Activated T-cell treated with anti-CD3 and anti-CD28 coated beads, Interleukin-2, amount 50 U/mL, for 4 hours (primary cell): ENCODE measurements at regions not wholly inside any gene's neighbourhood (a gene's known extent, or its start where the extent isn't known, plus 50 kb on each side); places are given as distances from the start of the nearest gene placed in this dataset.
"Not testable (repeated sequence)": the region's sequence is repeated elsewhere in the genome, so short reads cannot be mapped to it uniquely, and the experiment has no call there.

Source experiments
- ATAC-seq, 2 donors: fragments of 200-7000 bp; cut with Tn5 transposase; one replicate each; pipeline ENCODE4 v1.10.0; 2021
- DNase-seq: peaks from one replicate; pipeline ENCODE4 v3.0.0-alpha.2; 2020
- H3K27me3 Mint-ChIP-seq: one replicate; pipeline ENCODE4 v1.8.0; 2021; ENCODE audit warnings: low read depth, mixed read lengths
- H3K36me3 Mint-ChIP-seq: one replicate; pipeline ENCODE4 v1.8.0; 2022; ENCODE audit warnings: mixed read lengths; ENCODE audit not compliant: insufficient read depth
- H3K4me1 Mint-ChIP-seq: one replicate; pipeline ENCODE4 v1.8.0; 2021; ENCODE audit warnings: low read depth, mixed read lengths
- H3K4me3 Mint-ChIP-seq: one replicate; pipeline ENCODE4 v1.8.0; 2021; ENCODE audit warnings: mild to moderate bottlenecking, moderate library complexity, mixed read lengths
- H3K9me3 Mint-ChIP-seq: one replicate; pipeline ENCODE4 v1.8.0; 2021; ENCODE audit warnings: mixed read lengths

GRCh38 chr6:84596488-84596887, 167.9 kb downstream of the TBX18 start:
- Mint-ChIP-seq H3K4me1 (no peaks in the 10 kb centered on the region), H3K27me3 (no peaks in the 10 kb centered on the region), H3K4me3 (no peak overlapping the region), H3K9me3 (no peaks in the 10 kb centered on the region), H3K36me3 (no peaks in the 10 kb centered on the region)
- ATAC-seq (no peak), DNase-seq (no peak)

GRCh38 chr6:84588697-84589080, 175.7 kb downstream of the TBX18 start:
- no peak overlapping the region for H3K4me3 Mint-ChIP-seq
- DNase-seq (no peak), ATAC-seq (no peak)
- H3K36me3 Mint-ChIP-seq: no peaks in the 10 kb centered on the region
- no peaks in the 10 kb centered on the region for H3K27me3 Mint-ChIP-seq
- H3K9me3 Mint-ChIP-seq: no peaks in the 10 kb centered on the region
- H3K4me1 Mint-ChIP-seq: no peaks in the 10 kb centered on the region

- not testable (repeated sequence) for DNase-seq, H3K27me3 Mint-ChIP-seq, H3K36me3 Mint-ChIP-seq, ATAC-seq, H3K9me3 Mint-ChIP-seq, H3K4me1 Mint-ChIP-seq
- peak overlapping the region; percentile 3 for H3K4me3 Mint-ChIP-seq
These were observed 176.3 kb downstream of the TBX18 start for GRCh38 chr6:84587994-84588696.

DNA sequence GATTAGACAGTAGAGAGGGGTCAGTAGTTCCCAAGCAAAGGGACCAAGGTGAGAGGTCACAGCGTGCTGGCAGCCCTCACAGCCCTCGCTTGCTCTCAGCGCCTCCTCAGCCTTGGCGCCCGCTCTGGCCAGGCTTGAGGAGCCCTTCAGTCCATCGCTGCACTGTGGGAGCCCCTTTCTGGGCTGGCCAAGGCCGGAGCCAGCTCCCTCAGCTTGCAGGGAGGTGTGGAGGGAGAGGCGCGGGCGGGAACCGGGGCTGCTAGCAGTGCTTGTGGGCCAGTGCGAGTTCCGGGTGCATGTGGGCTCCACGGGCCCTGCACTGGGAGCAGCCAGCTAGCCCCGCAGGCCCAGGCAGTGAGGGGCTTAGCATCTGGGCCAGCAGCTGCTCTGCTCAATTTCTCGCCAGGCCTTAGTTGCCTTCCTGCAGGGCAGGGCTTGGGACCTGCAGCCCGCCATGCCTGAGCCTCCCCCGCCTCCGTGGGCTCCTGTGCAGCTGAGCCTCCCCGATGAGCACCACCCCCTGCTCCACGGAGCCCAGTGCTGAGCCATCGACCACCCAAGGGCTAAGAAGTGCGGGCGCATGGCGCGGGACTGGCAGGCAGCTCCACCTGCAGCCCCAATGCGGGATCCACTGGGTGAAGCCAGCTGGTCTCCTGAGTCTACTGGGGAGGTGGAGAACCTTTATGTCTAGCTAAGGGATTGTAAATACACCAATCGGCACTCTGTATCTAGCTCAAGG, 177.0 kb downstream of the TBX18 start:
- H3K9me3 Mint-ChIP-seq, H3K4me1 Mint-ChIP-seq, H3K27me3 Mint-ChIP-seq, H3K36me3 Mint-ChIP-seq, ATAC-seq, DNase-seq, H3K4me3 Mint-ChIP-seq: not testable (repeated sequence)

DNA sequence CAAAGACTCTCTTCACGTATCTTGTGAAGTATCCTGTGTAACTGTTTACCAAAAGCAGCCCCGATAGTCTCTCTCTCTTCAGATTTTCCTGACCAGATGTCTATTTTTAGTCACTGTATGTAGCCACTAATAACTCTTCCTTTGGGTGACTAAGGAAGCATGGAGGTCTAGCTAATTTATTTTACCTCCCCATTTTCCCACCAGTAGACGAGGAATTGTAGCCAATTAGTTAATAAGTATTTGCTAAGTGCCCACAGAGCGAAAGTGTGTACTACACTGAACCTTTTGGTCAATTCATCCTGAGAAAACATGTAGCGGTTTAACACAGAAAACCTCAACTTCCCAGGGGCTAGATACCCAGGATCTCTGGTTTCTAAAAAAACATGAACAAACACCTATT, 180.6 kb downstream of the TBX18 start:
- H3K9me3 Mint-ChIP-seq: peaks cover 4% of the 10 kb centered on the region
- no peaks in the 10 kb centered on the region for H3K4me1 Mint-ChIP-seq
- no peak overlapping the region for H3K4me3 Mint-ChIP-seq
- H3K36me3 Mint-ChIP-seq: no peaks in the 10 kb centered on the region
- ATAC-seq: no peak
- DNase-seq: no peak
- H3K27me3 Mint-ChIP-seq: no peaks in the 10 kb centered on the region

- Mint-ChIP-seq H3K36me3 (no peaks in the 10 kb centered on the region), H3K27me3 (no peaks in the 10 kb centered on the region), H3K9me3 (peaks cover 4% of the 10 kb centered on the region), H3K4me3 (no peak overlapping the region), H3K4me1 (no peaks in the 10 kb centered on the region)
- no peak for DNase-seq
- no peak for ATAC-seq
These were observed 181.4 kb downstream of the TBX18 start for GRCh38 chr6:84582997-84583396.

DNA sequence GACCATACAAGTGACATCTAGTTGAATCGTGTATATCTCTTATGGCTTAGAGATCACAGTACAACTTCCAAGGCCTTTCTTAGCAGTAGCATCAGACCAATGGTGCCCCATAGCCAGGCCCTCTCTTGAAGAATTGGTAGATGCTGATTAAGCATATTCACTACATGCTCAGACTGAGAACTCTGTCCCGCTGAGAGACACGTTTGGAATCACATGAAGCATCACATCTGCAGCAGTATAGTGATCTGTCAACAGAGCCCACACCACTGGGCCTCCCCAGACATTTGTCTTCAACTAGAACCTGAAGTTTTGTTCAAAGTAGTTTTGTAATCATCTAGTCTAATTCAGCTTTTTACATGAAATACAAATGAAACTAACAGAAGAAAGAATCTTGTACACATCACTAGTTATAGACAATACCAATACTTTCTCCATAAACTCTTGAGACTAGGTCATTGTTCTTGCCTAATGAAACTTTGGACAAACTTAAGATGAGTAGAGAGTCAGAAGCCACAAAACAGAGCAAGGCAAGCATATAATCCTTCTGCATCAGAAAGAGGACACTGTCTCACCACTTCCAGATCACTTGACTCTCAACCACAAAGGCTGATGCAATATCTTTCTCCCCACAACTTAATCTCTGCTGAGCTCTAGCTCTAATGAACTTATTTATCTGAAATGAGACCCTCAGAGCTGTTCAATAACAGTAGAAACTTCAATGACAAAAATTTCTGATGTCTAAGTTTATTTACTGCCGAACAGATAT, 182.7 kb downstream of the TBX18 start:
- H3K27me3 Mint-ChIP-seq: no peaks in the 10 kb centered on the region
- no peak overlapping the region for H3K4me3 Mint-ChIP-seq
- DNase-seq (no peak), ATAC-seq (no peak)
- H3K4me1 Mint-ChIP-seq: no peaks in the 10 kb centered on the region
- H3K36me3 Mint-ChIP-seq: no peaks in the 10 kb centered on the region
- H3K9me3 Mint-ChIP-seq: peaks cover 4% of the 10 kb centered on the region

- H3K4me3 Mint-ChIP-seq: no peak overlapping the region
- H3K9me3 Mint-ChIP-seq: peaks cover 4% of the 10 kb centered on the region
- ATAC-seq (no peak), DNase-seq (no peak)
- H3K4me1 Mint-ChIP-seq: no peaks in the 10 kb centered on the region
- H3K36me3 Mint-ChIP-seq: no peaks in the 10 kb centered on the region
- H3K27me3 Mint-ChIP-seq: no peaks in the 10 kb centered on the region
These were observed 185.0 kb downstream of the TBX18 start for GRCh38 chr6:84579404-84579803.

DNA sequence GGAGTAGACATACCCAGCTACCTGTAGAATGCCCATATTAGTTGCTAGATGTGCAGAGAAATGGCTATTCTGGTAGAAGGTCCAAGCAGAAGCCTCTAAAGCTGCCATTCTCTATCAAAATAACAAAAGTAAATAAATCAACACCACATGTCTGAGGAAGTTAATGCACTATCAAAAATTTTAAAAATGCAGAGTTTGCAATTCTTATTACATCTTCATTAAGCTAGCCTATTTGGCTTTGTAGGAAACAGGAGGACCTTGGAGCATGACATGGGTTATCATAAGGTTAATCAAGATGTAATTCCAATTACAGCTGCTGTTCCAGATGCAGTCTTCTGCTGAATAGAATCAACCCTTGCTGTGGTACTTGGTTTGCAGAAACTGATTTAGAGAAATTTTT, 188.4 kb downstream of the TBX18 start:
- no peaks in the 10 kb centered on the region for H3K27me3 Mint-ChIP-seq
- H3K4me3 Mint-ChIP-seq: no peak overlapping the region
- DNase-seq (no peak), ATAC-seq (no peak)
- peaks cover 4% of the 10 kb centered on the region for H3K9me3 Mint-ChIP-seq
- no peaks in the 10 kb centered on the region for H3K4me1 Mint-ChIP-seq
- no peaks in the 10 kb centered on the region for H3K36me3 Mint-ChIP-seq

GRCh38 chr6:84575264-84575663, 189.1 kb downstream of the TBX18 start:
- Mint-ChIP-seq H3K4me3 (no peak overlapping the region), H3K9me3 (peaks cover 7% of the 10 kb centered on the region), H3K4me1 (no peaks in the 10 kb centered on the region), H3K36me3 (no peaks in the 10 kb centered on the region), H3K27me3 (no peaks in the 10 kb centered on the region)
- ATAC-seq (no peak), DNase-seq (no peak)

GRCh38 chr6:84569882-84570281, 194.5 kb downstream of the TBX18 start:
- peaks cover 11% of the 10 kb centered on the region for H3K9me3 Mint-ChIP-seq
- ATAC-seq (no peak), DNase-seq (no peak)
- H3K4me1 Mint-ChIP-seq: no peaks in the 10 kb centered on the region
- H3K27me3 Mint-ChIP-seq: no peaks in the 10 kb centered on the region
- H3K4me3 Mint-ChIP-seq: no peak overlapping the region
- no peaks in the 10 kb centered on the region for H3K36me3 Mint-ChIP-seq

- no peaks in the 10 kb centered on the region for H3K4me1 Mint-ChIP-seq
- no peak for ATAC-seq
- no peaks in the 10 kb centered on the region for H3K27me3 Mint-ChIP-seq
- H3K36me3 Mint-ChIP-seq: no peaks in the 10 kb centered on the region
- peaks cover 12% of the 10 kb centered on the region for H3K9me3 Mint-ChIP-seq
- DNase-seq: no peak
- H3K4me3 Mint-ChIP-seq: no peak overlapping the region
These were observed 195.4 kb downstream of the TBX18 start for GRCh38 chr6:84568971-84569370.

DNA sequence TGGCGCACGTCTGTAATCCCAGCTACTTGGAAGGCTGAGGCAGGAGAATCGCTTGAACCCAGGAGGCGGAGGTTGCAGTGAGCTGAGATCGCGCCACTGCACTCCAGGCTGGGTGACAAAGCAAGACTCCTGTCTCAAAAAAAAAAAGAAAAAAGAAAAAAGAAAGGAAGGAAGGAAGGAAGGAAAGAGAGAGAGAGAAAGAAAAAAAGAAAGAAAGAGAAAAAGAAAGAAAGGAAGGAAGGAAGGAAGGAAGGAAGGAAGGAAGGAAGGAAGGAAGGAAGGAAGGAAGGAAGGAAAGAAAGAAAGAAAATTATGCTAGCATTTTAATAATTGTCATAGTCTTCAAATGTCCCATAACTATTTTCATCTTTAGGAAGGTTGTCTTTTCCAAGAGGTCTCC, 198.7 kb downstream of the TBX18 start:
- not testable (repeated sequence) for H3K36me3 Mint-ChIP-seq, H3K4me3 Mint-ChIP-seq, H3K4me1 Mint-ChIP-seq, DNase-seq, ATAC-seq, H3K27me3 Mint-ChIP-seq
- H3K9me3 Mint-ChIP-seq: peaks cover 12% of the 10 kb centered on the region

DNA sequence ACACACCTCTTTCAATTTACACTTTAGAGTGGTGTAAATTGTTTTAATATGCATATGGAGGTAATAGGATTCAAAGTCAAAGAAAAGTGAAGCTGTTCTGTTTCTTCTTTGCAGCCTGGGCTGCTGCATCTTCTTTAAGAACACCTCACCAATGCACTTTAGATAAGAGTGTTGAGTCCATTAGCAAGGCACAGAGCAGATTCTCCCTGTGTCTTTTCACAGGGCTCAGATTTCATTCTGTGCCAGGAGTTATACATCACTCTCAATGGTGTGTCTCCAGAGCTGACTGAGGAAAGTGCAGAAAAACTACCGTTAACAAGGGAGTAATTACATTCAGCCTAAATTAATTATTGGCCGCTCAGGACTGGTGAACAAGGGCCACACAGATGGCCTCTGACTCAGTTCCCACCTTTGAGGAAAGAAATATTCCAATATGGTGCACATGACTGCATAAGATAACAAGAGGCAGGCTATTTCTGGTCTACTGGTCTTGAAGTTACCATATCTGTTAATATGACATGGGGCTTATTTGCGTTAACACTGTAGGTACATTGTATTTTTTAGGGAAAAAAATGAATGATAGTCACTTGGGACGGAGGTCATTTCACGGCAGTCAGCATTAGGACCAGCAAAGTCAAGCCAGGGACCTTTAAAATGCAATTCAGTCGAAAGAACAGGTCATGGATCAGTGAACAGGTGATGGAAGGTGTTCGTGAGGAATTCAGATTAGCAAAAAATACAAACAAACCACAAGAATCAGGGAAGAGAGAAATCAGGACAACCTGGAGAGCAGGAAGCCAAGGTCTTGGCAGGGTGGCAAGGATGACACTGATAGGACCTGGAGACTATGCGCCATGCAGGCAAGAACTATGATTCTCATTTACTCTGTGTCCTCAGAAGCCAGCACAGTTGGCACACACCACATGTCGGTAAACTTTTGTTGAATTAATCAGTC, 203.7 kb downstream of the TBX18 start:
- H3K4me1 Mint-ChIP-seq: no peaks in the 10 kb centered on the region
- H3K36me3 Mint-ChIP-seq: no peaks in the 10 kb centered on the region
- ATAC-seq (no peak), DNase-seq (no peak)
- H3K4me3 Mint-ChIP-seq: no peak overlapping the region
- H3K27me3 Mint-ChIP-seq: no peaks in the 10 kb centered on the region
- peaks cover 4% of the 10 kb centered on the region for H3K9me3 Mint-ChIP-seq
